HG03469 (cell line): ENCODE measurements at regions not wholly inside any gene's neighbourhood (a gene's known extent, or its start where the extent isn't known, plus 50 kb on each side); places are given as distances from the start of the nearest gene placed in this dataset.
"Not testable (repeated sequence)": the region's sequence is repeated elsewhere in the genome, so short reads cannot be mapped to it uniquely, and the experiment has no call there.

Experiments
- ATAC-seq: cut with Tn5 transposase; IDR thresholded peaks from one replicate; pipeline ENCODE4 v1.9.1; 2021; ENCODE audit warnings: mild to moderate bottlenecking, moderate library complexity, moderate number of reproducible peaks; ENCODE audit not compliant: unreplicated experiment

DNA sequence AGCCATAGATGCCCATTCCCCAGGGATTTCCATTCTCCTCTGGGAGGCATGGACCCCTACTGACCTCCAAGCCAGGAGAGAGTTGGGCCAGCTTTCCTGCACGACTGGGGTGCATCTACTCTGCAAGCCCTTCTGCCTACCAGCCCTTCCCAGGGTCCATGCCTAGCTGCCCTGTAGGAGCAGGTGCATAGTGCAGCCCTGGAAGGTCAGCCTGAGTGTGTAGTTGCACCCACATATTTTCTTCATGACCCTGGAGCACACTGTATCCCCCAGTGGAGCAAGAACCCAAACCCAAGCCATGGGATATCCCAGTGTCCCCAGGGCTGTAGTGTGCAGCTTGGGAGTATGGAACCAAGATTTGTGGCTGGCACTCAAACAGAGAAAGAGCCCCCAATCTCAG, 155.6 kb upstream of the GOLGA6L22 start:
- not testable (repeated sequence) for ATAC-seq
